SK-N-SH (cell line): ENCODE measurements at regions not wholly inside any gene's neighbourhood (a gene's known extent, or its start where the extent isn't known, plus 50 kb on each side); places are given as distances from the start of the nearest gene placed in this dataset.

Experiments
- RAD21 ChIP-seq: IDR thresholded peaks from 2 replicates; pipeline ENCODE4 v1.6.1; 2012; ENCODE audit warnings: mild to moderate bottlenecking, low read length
- TEAD4 ChIP-seq: IDR thresholded peaks from 2 replicates; pipeline ENCODE4 v1.4.0; 2012; ENCODE audit warnings: mild to moderate bottlenecking, borderline replicate concordance; ENCODE audit not compliant: insufficient read depth
- TF ChIP-seq, protein P1 (sequence below): fragments of 200-600 bp; sonication (generic); IDR thresholded peaks from 2 replicates; pipeline ENCODE4 v1.6.1; 2017; ENCODE audit warnings: antibody characterized with exemption, mild to moderate bottlenecking, moderate library complexity

DNA sequence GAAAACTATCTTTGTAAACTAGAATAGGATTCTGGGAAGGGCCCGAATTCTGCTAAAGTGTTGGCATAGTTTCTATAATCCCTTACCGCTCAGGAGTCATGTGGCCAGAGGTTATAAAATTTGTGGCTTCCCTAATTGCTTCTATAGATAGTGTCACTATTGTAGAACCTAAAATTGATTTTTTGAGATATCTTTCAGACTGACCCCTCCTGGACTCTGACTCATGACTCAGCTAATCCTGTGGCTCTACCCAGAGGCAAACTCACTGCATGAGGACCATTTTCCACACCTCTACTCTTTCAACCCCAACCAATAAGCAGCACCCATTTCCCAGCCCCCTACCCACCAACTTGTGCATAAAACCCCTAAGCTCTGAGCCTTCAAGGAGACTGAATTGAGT, 61.8 kb upstream of the PRSS23 start:
- TF ChIP-seq RAD21 (no peak), TEAD4 (no peak)
- TF ChIP-seq, protein P1, sequence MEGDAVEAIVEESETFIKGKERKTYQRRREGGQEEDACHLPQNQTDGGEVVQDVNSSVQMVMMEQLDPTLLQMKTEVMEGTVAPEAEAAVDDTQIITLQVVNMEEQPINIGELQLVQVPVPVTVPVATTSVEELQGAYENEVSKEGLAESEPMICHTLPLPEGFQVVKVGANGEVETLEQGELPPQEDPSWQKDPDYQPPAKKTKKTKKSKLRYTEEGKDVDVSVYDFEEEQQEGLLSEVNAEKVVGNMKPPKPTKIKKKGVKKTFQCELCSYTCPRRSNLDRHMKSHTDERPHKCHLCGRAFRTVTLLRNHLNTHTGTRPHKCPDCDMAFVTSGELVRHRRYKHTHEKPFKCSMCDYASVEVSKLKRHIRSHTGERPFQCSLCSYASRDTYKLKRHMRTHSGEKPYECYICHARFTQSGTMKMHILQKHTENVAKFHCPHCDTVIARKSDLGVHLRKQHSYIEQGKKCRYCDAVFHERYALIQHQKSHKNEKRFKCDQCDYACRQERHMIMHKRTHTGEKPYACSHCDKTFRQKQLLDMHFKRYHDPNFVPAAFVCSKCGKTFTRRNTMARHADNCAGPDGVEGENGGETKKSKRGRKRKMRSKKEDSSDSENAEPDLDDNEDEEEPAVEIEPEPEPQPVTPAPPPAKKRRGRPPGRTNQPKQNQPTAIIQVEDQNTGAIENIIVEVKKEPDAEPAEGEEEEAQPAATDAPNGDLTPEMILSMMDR: no peak
